ENCODE measurements at regions not wholly inside any gene's neighbourhood (a gene's known extent, or its start where the extent isn't known, plus 50 kb on each side); places are given as distances from the start of the nearest gene placed in this dataset.
"Not testable (repeated sequence)": the region's sequence is repeated elsewhere in the genome, so short reads cannot be mapped to it uniquely, and the experiment has no call there.

DNA sequence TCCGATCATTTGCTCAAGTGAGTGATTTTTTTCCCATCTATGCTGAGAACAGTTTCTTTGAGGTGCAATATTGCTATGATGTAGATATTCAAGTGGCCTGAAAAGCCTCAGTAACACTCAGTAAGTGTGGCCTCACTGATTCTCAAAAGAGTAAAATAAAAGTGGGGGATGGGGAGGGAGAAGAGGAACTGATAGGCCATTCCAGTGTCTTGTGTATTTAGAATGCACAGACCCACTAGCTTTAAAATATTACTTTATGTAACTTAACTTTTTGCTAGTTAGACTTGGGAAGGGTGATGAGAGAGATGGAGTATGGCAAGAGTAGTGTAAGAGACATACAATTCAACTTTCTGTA lies 79.5 kb upstream of the ZNF608 start:
- no peak overlapping the region for H3K4me3 Mint-ChIP-seq (ENCODE audit: low read depth, unreplicated experiment)
- peaks cover 32% of the 10 kb centered on the region for H3K4me1 Mint-ChIP-seq (ENCODE audit: low read depth, unreplicated experiment)
- no peak for DNase-seq
- no peaks in the 10 kb centered on the region for H3K36me3 Mint-ChIP-seq (ENCODE audit: insufficient read depth, unreplicated experiment)
- no peak overlapping the region for H3K27ac Mint-ChIP-seq (ENCODE audit: unreplicated experiment)
- no TSS peak for BruUV-seq (replicated peaks)
- TF ChIP-seq, protein P1, sequence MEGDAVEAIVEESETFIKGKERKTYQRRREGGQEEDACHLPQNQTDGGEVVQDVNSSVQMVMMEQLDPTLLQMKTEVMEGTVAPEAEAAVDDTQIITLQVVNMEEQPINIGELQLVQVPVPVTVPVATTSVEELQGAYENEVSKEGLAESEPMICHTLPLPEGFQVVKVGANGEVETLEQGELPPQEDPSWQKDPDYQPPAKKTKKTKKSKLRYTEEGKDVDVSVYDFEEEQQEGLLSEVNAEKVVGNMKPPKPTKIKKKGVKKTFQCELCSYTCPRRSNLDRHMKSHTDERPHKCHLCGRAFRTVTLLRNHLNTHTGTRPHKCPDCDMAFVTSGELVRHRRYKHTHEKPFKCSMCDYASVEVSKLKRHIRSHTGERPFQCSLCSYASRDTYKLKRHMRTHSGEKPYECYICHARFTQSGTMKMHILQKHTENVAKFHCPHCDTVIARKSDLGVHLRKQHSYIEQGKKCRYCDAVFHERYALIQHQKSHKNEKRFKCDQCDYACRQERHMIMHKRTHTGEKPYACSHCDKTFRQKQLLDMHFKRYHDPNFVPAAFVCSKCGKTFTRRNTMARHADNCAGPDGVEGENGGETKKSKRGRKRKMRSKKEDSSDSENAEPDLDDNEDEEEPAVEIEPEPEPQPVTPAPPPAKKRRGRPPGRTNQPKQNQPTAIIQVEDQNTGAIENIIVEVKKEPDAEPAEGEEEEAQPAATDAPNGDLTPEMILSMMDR (IDR thresholded peaks at IDR 0.05; ENCODE audit: unreplicated experiment), result no peak
- H3K9me3 Mint-ChIP-seq (ENCODE audit: low read depth, unreplicated experiment), result no peaks in the 10 kb centered on the region
- intact Hi-C loops (cut with micrococcal nuclease; ENCODE audit: unreplicated experiment), result no loop called here
- no peaks in the 10 kb centered on the region for H3K27me3 Mint-ChIP-seq (ENCODE audit: unreplicated experiment)
- CTCF ChIA-PET, result no interaction called here

DNA sequence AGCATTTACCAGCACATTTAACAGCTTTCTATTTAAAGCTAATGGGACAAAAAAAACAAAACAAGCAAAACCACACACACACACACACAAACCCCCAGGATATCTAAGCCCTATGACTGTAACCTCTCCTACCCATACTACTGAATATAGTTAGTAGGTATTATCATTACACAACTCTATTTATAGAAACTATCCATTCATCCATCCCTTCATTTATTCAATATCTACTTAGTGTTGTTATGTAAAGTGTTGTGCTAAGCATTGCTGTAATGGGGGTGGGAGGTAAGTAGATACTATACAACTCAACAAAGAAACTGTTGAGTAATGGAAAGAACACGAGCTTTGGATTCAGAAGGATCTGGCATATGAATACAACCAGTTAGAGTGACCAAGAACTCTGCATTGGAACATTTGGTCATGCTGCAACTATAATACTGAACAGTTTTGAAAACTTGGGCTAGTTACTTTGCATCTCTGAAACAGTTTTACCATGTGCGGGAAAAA lies 82.3 kb upstream of the ZNF608 start:
- CTCF ChIA-PET, result interaction anchor here (2.2 kb wide), 1 partner anchor 20 kb away, joined by 4 read pairs; no protein-coding TSS in a partner anchor
- H3K4me3 Mint-ChIP-seq (ENCODE audit: low read depth, unreplicated experiment), result no peak overlapping the region
- no peak for DNase-seq
- TF ChIP-seq, protein P1 (IDR thresholded peaks at IDR 0.05; ENCODE audit: unreplicated experiment), result no peak
- H3K36me3 Mint-ChIP-seq (ENCODE audit: insufficient read depth, unreplicated experiment), result no peaks in the 10 kb centered on the region
- intact Hi-C loops (cut with micrococcal nuclease; ENCODE audit: unreplicated experiment), result no loop called here
- peaks cover 14% of the 10 kb centered on the region for H3K4me1 Mint-ChIP-seq (ENCODE audit: low read depth, unreplicated experiment)
- no peak overlapping the region for H3K27ac Mint-ChIP-seq (ENCODE audit: unreplicated experiment)
- H3K9me3 Mint-ChIP-seq (ENCODE audit: low read depth, unreplicated experiment), result peaks cover 6% of the 10 kb centered on the region
- BruUV-seq (replicated peaks), result no TSS peak
- H3K27me3 Mint-ChIP-seq (ENCODE audit: unreplicated experiment), result no peaks in the 10 kb centered on the region

DNA sequence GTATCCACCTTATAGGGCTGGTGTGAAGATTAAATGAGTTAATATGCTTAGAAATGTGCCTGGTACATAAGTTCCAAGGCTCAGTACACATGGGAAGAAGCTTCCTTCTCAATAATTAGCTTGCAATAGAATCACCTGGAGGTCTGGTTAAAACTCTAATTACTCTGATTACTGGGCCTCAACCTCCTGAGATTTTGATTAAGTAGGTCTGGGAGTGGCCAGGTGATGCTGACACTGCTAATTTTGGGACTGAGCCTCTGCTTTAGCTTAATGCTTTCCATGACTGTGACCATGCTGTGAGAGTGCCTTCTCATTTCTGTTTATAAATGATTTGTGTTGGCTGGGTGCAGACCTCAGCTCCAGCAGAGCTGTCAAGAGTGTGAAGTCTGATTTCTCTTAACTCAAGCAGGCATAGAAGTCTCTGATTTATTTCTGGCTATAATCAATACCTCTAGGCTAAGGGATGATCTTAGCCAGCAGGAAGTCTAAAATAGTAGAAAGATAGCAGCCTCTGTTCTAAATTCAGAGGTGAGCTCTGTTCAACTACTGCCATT lies 85.3 kb upstream of the ZNF608 start:
- no TSS peak for BruUV-seq (replicated peaks)
- DNase-seq, result no peak
- intact Hi-C loops (cut with micrococcal nuclease; ENCODE audit: unreplicated experiment), result no loop called here
- Mint-ChIP-seq H3K4me3 (ENCODE audit: low read depth, unreplicated experiment) (no peak overlapping the region), H3K36me3 (ENCODE audit: insufficient read depth, unreplicated experiment) (no peaks in the 10 kb centered on the region), H3K27ac (ENCODE audit: unreplicated experiment) (no peak overlapping the region), H3K27me3 (ENCODE audit: unreplicated experiment) (no peaks in the 10 kb centered on the region), H3K9me3 (ENCODE audit: low read depth, unreplicated experiment) (peaks cover 11% of the 10 kb centered on the region), H3K4me1 (ENCODE audit: low read depth, unreplicated experiment) (no peaks in the 10 kb centered on the region)
- TF ChIP-seq, protein P1 (IDR thresholded peaks at IDR 0.05; ENCODE audit: unreplicated experiment), result no peak
- CTCF ChIA-PET, result no interaction called here

DNA sequence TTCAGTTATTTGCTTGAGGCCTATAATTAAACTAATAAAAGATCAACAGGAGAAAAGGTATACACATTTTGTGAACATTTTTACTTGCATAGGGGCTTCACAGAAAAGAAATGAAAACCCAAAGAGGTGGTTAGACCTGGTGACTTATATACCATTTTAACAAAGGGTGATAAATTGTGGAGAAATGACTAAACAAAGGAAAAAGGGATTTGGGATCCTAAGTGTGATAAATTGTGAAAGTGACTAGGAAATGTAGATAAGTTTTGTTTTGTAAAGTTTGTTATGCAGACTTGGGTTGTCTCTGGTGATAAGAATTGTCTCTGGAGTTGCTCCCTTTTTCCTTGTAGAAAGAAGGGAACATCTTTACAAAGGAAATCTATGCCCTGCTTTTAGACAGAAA lies 86.1 kb upstream of the ZNF608 start:
- CTCF ChIA-PET, result no interaction called here
- no peaks in the 10 kb centered on the region for H3K36me3 Mint-ChIP-seq (ENCODE audit: insufficient read depth, unreplicated experiment)
- intact Hi-C loops (cut with micrococcal nuclease; ENCODE audit: unreplicated experiment), result no loop called here
- no peak overlapping the region for H3K4me3 Mint-ChIP-seq (ENCODE audit: low read depth, unreplicated experiment)
- TF ChIP-seq, protein P1 (IDR thresholded peaks at IDR 0.05; ENCODE audit: unreplicated experiment), result no peak
- no peaks in the 10 kb centered on the region for H3K4me1 Mint-ChIP-seq (ENCODE audit: low read depth, unreplicated experiment)
- H3K27ac Mint-ChIP-seq (ENCODE audit: unreplicated experiment), result no peak overlapping the region
- DNase-seq, result no peak
- H3K27me3 Mint-ChIP-seq (ENCODE audit: unreplicated experiment), result no peaks in the 10 kb centered on the region
- BruUV-seq (replicated peaks), result no TSS peak
- peaks cover 11% of the 10 kb centered on the region for H3K9me3 Mint-ChIP-seq (ENCODE audit: low read depth, unreplicated experiment)

DNA sequence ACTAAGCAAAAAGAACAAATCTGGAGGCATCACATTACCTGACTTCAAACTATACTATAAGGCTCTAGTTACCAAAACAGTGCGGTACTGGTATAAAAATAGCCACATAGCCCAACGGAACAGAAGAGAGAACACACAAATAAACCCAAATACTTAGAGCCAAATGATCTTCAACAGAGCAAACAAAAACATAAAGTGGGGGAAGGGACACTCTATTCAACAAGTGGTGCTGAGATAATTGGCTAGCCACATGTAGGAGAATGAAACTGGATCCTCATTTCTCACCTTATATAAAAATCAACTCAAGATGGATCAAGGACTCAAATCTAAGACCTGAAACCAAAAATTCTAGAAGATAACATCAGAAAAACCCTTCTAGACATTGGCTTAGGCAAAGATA lies 89.9 kb upstream of the ZNF608 start:
- H3K4me1 Mint-ChIP-seq (ENCODE audit: low read depth, unreplicated experiment); DNase-seq; H3K4me3 Mint-ChIP-seq (ENCODE audit: low read depth, unreplicated experiment); H3K9me3 Mint-ChIP-seq (ENCODE audit: low read depth, unreplicated experiment); H3K27me3 Mint-ChIP-seq (ENCODE audit: unreplicated experiment); BruUV-seq (replicated peaks); CTCF ChIA-PET; H3K27ac Mint-ChIP-seq (ENCODE audit: unreplicated experiment); H3K36me3 Mint-ChIP-seq (ENCODE audit: insufficient read depth, unreplicated experiment); intact Hi-C loops (cut with micrococcal nuclease; ENCODE audit: unreplicated experiment): not testable (repeated sequence)
